ENCODE measurements at regions not wholly inside any gene's neighbourhood (a gene's known extent, or its start where the extent isn't known, plus 50 kb on each side); places are given as distances from the start of the nearest gene placed in this dataset.

- H3K9me3 ChIP-seq (ENCODE audit: control insufficient read depth in 2 of 3, insufficient read depth in 1 of 3, low read length in 3 of 3): no peaks in the 10 kb centered on the region
- FAIRE-seq (no peak), DNase-seq (no peak)
- no peaks in the 10 kb centered on the region for H3K36me3 ChIP-seq (ENCODE audit: control insufficient read depth in 2 of 3, insufficient read depth in 3 of 3, low read length in 3 of 3)
- no peak overlapping the region for H3K9ac ChIP-seq (ENCODE audit: low read length in 3 of 3)
- intact Hi-C loops (cut with DNase I): no loop called here
- no peak overlapping the region for H3K27ac ChIP-seq (ENCODE audit: low read depth in 2 of 2, low read length in 2 of 2)
- H3K4me3 ChIP-seq (ENCODE audit: low read length in 3 of 3): no peak overlapping the region
- peaks cover 0 to 3% (median 0%) of the 10 kb centered on the region in 3 donors for H3K4me1 ChIP-seq (ENCODE audit: control insufficient read depth in 2 of 3, insufficient read depth in 2 of 3, low read depth in 1 of 3, low read length in 3 of 3)
- TF ChIP-seq CTCF (IDR thresholded peaks at IDR 0.05; ENCODE audit: borderline replicate concordance, extremely low read depth, insufficient read depth): no peak
- H3K27me3 ChIP-seq (ENCODE audit: control insufficient read depth, insufficient read depth, low read length): no peaks in the 10 kb centered on the region
These were observed 96.6 kb upstream of the PARD3 start for GRCh38 chr10:34911661-34912205.

GRCh38 chr10:34908481-34908880 lies 93.4 kb upstream of the PARD3 start:
- no peak for FAIRE-seq
- TF ChIP-seq CTCF (IDR thresholded peaks at IDR 0.05; ENCODE audit: borderline replicate concordance, extremely low read depth, insufficient read depth): no peak
- H3K9me3 ChIP-seq (ENCODE audit: control insufficient read depth in 2 of 3, insufficient read depth in 1 of 3, low read length in 3 of 3): no peaks in the 10 kb centered on the region

GRCh38 chr10:34907743-34908430 lies 92.8 kb upstream of the PARD3 start:
- DNase-seq (peak in 1 of 5 donors; percentile 9), FAIRE-seq (no peak)
- H3K27me3 ChIP-seq (ENCODE audit: control insufficient read depth, insufficient read depth, low read length): no peaks in the 10 kb centered on the region
- TF ChIP-seq CTCF (IDR thresholded peaks at IDR 0.05; ENCODE audit: borderline replicate concordance, extremely low read depth, insufficient read depth): no peak
- intact Hi-C loops (cut with DNase I): no loop called here
- H3K4me1 ChIP-seq (ENCODE audit: control insufficient read depth in 2 of 3, insufficient read depth in 2 of 3, low read depth in 1 of 3, low read length in 3 of 3): peaks cover 2 to 9% (median 3%) of the 10 kb centered on the region in 3 donors
- no peaks in the 10 kb centered on the region for H3K36me3 ChIP-seq (ENCODE audit: control insufficient read depth in 2 of 3, insufficient read depth in 3 of 3, low read length in 3 of 3)
- H3K27ac ChIP-seq (ENCODE audit: low read depth in 2 of 2, low read length in 2 of 2): no peak overlapping the region
- no peaks in the 10 kb centered on the region for H3K9me3 ChIP-seq (ENCODE audit: control insufficient read depth in 2 of 3, insufficient read depth in 1 of 3, low read length in 3 of 3)
- H3K9ac ChIP-seq (ENCODE audit: low read length in 3 of 3): no peak overlapping the region
- no peak overlapping the region for H3K4me3 ChIP-seq (ENCODE audit: low read length in 3 of 3)

More at GRCh38 chr10:34908481-34908880, 93.4 kb upstream of the PARD3 start:
- intact Hi-C loops (cut with DNase I): no loop called here
- Histone ChIP-seq H3K9ac (ENCODE audit: low read length in 3 of 3) (no peak overlapping the region), H3K27ac (ENCODE audit: low read depth in 2 of 2, low read length in 2 of 2) (no peak overlapping the region), H3K36me3 (ENCODE audit: control insufficient read depth in 2 of 3, insufficient read depth in 3 of 3, low read length in 3 of 3) (no peaks in the 10 kb centered on the region), H3K27me3 (ENCODE audit: control insufficient read depth, insufficient read depth, low read length) (no peaks in the 10 kb centered on the region), H3K4me3 (ENCODE audit: low read length in 3 of 3) (no peak overlapping the region), H3K4me1 (ENCODE audit: control insufficient read depth in 2 of 3, insufficient read depth in 2 of 3, low read depth in 1 of 3, low read length in 3 of 3) (peaks cover 2 to 9% (median 3%) of the 10 kb centered on the region in 3 donors)
- DNase-seq: peak in 1 of 5 donors; percentile 29
